SK-MEL-5 (cell line): ENCODE measurements at regions not wholly inside any gene's neighbourhood (a gene's known extent, or its start where the extent isn't known, plus 50 kb on each side); places are given as distances from the start of the nearest gene placed in this dataset.
"Not testable (repeated sequence)": the region's sequence is repeated elsewhere in the genome, so short reads cannot be mapped to it uniquely, and the experiment has no call there.

Experiments used
- DNase-seq: peaks from one replicate; pipeline ENCODE4 v3.0.0-alpha.2; 2016; ENCODE audit warnings: low read depth, low spot score
- in situ Hi-C: cut with HindIII; loops from 2 replicates; pipeline ENCODE4 v1.10.0; 2016; ENCODE audit warnings: low sequenced_read_pairs, high pct_unique_total_duplicates, low pct_unique_long_range_greater_than_20kb

GRCh38 chr6:48979806-48980205, 483.2 kb downstream of the MMUT start:
- no peak for DNase-seq
- in situ Hi-C loops, result no loop called here

- no peak for DNase-seq
- in situ Hi-C loops, result no loop called here
Measured at GRCh38 chr6:48979085-48979484, 484.0 kb downstream of the MMUT start.

- no peak for DNase-seq
- in situ Hi-C loops, result no loop called here
Measured at GRCh38 chr6:48978016-48978415, 485.0 kb downstream of the MMUT start.

- in situ Hi-C loops, result no loop called here
Measured at GRCh38 chr6:48977573-48977972, 485.5 kb downstream of the MMUT start.

GRCh38 chr6:48973491-48973890, 489.6 kb downstream of the MMUT start:
- in situ Hi-C loops, result no loop called here
- no peak for DNase-seq

More at GRCh38 chr6:48977573-48977972, 485.5 kb downstream of the MMUT start:
- no peak for DNase-seq

- no peak for DNase-seq
Measured at GRCh38 chr6:48961781-48962415, 501.2 kb downstream of the MMUT start.

GRCh38 chr6:48959251-48960060, 503.6 kb downstream of the MMUT start:
- DNase-seq, result no peak
- in situ Hi-C loops, result no loop called here

More at GRCh38 chr6:48961781-48962415, 501.2 kb downstream of the MMUT start:
- in situ Hi-C loops, result no loop called here

GRCh38 chr6:48957781-48958180, 505.3 kb downstream of the MMUT start:
- in situ Hi-C loops, result no loop called here
- no peak for DNase-seq

GRCh38 chr6:48951917-48952316, 511.1 kb downstream of the MMUT start:
- in situ Hi-C loops, result no loop called here
- DNase-seq, result no peak

- peak; percentile 10 for DNase-seq
- in situ Hi-C loops, result not testable (repeated sequence)
Measured at GRCh38 chr6:48944276-48944675, 518.8 kb downstream of the MMUT start.

- in situ Hi-C loops, result no loop called here
Measured at GRCh38 chr6:48933136-48933535, 529.9 kb downstream of the MMUT start.

GRCh38 chr6:48928937-48929336, 534.1 kb downstream of the MMUT start:
- peak; percentile 10 for DNase-seq
- in situ Hi-C loops, result no loop called here

More at GRCh38 chr6:48933136-48933535, 529.9 kb downstream of the MMUT start:
- no peak for DNase-seq

GRCh38 chr6:48922837-48923236, 540.2 kb downstream of the MMUT start:
- no peak for DNase-seq
- in situ Hi-C loops, result no loop called here

GRCh38 chr6:48919555-48919954, 543.5 kb downstream of the MMUT start:
- DNase-seq, result no peak
- in situ Hi-C loops, result no loop called here

- DNase-seq, result no peak
- in situ Hi-C loops, result no loop called here
Measured at GRCh38 chr6:48917233-48917632, 545.8 kb downstream of the MMUT start.

- no peak for DNase-seq
Measured at GRCh38 chr6:48916607-48917006, 546.4 kb downstream of the MMUT start.

GRCh38 chr6:48915591-48915990, 547.5 kb downstream of the MMUT start:
- in situ Hi-C loops, result no loop called here
- no peak for DNase-seq

More at GRCh38 chr6:48916607-48917006, 546.4 kb downstream of the MMUT start:
- in situ Hi-C loops, result no loop called here

- in situ Hi-C loops, result no loop called here
Measured at GRCh38 chr6:48912503-48912902, 550.5 kb downstream of the MMUT start.

GRCh38 chr6:48904809-48905208, 558.2 kb downstream of the MMUT start:
- DNase-seq, result no peak
- in situ Hi-C loops, result no loop called here

More at GRCh38 chr6:48912503-48912902, 550.5 kb downstream of the MMUT start:
- DNase-seq, result no peak
